ENCODE measurements at regions not wholly inside any gene's neighbourhood (a gene's known extent, or its start where the extent isn't known, plus 50 kb on each side); places are given as distances from the start of the nearest gene placed in this dataset.
"Not testable (repeated sequence)": the region's sequence is repeated elsewhere in the genome, so short reads cannot be mapped to it uniquely, and the experiment has no call there.

GRCh38 chrX:475926-476723, 89.4 kb upstream of the PPP2R3B start:
- Mint-ChIP-seq H3K9me3 (peaks cover 6% of the 10 kb centered on the region), H3K27me3 (peaks cover 6% of the 10 kb centered on the region), H3K4me3 (no peak overlapping the region), H3K27ac (no peak overlapping the region), H3K4me1 (no peaks in the 10 kb centered on the region), H3K36me3 (ENCODE audit: low read depth) (no peaks in the 10 kb centered on the region)
- ATAC-seq (replicated peaks): no peak

GRCh38 chrX:476724-477075, 90.0 kb upstream of the PPP2R3B start:
- H3K36me3 Mint-ChIP-seq (ENCODE audit: low read depth): no peaks in the 10 kb centered on the region
- H3K27ac Mint-ChIP-seq: no peak overlapping the region
- H3K4me1 Mint-ChIP-seq: no peaks in the 10 kb centered on the region
- H3K4me3 Mint-ChIP-seq: no peak overlapping the region
- no peak for ATAC-seq (replicated peaks)
- peaks cover 3% of the 10 kb centered on the region for H3K9me3 Mint-ChIP-seq
- peaks cover 6% of the 10 kb centered on the region for H3K27me3 Mint-ChIP-seq

- Mint-ChIP-seq H3K9me3 (peaks cover 8% of the 10 kb centered on the region), H3K27ac (no peak overlapping the region), H3K27me3 (peaks cover 6% of the 10 kb centered on the region), H3K4me3 (no peak overlapping the region), H3K36me3 (ENCODE audit: low read depth) (no peaks in the 10 kb centered on the region), H3K4me1 (no peaks in the 10 kb centered on the region)
- no peak for ATAC-seq (replicated peaks)
Observed at GRCh38 chrX:477441-478012, 90.8 kb upstream of the PPP2R3B start.

GRCh38 chrX:479273-479981, 92.7 kb upstream of the PPP2R3B start:
- H3K36me3 Mint-ChIP-seq (ENCODE audit: low read depth): no peaks in the 10 kb centered on the region
- no peak overlapping the region for H3K27ac Mint-ChIP-seq
- H3K27me3 Mint-ChIP-seq: peaks cover 6% of the 10 kb centered on the region
- no peaks in the 10 kb centered on the region for H3K4me1 Mint-ChIP-seq
- peaks cover 5% of the 10 kb centered on the region for H3K9me3 Mint-ChIP-seq
- H3K4me3 Mint-ChIP-seq: no peak overlapping the region
- peak; percentile 39 for ATAC-seq (replicated peaks)

- no peak overlapping the region for H3K27ac Mint-ChIP-seq
- H3K4me3 Mint-ChIP-seq: no peak overlapping the region
- peak; percentile 46 for ATAC-seq (replicated peaks)
- H3K9me3 Mint-ChIP-seq: peaks cover 9% of the 10 kb centered on the region
- H3K27me3 Mint-ChIP-seq: no peaks in the 10 kb centered on the region
- H3K36me3 Mint-ChIP-seq (ENCODE audit: low read depth): no peaks in the 10 kb centered on the region
- no peaks in the 10 kb centered on the region for H3K4me1 Mint-ChIP-seq
Observed at GRCh38 chrX:480861-481417, 94.2 kb upstream of the PPP2R3B start.

- H3K4me3 Mint-ChIP-seq: no peak overlapping the region
- H3K27ac Mint-ChIP-seq: no peak overlapping the region
- H3K4me1 Mint-ChIP-seq: no peaks in the 10 kb centered on the region
- no peaks in the 10 kb centered on the region for H3K36me3 Mint-ChIP-seq (ENCODE audit: low read depth)
- H3K9me3 Mint-ChIP-seq: peaks cover 9% of the 10 kb centered on the region
- no peaks in the 10 kb centered on the region for H3K27me3 Mint-ChIP-seq
- no peak for ATAC-seq (replicated peaks)
Observed at GRCh38 chrX:482192-482701, 95.5 kb upstream of the PPP2R3B start.

- Mint-ChIP-seq H3K9me3 (peaks cover 9% of the 10 kb centered on the region), H3K36me3 (ENCODE audit: low read depth) (no peaks in the 10 kb centered on the region), H3K27me3 (no peaks in the 10 kb centered on the region), H3K4me1 (no peaks in the 10 kb centered on the region), H3K4me3 (no peak overlapping the region), H3K27ac (no peak overlapping the region)
- no peak for ATAC-seq (replicated peaks)
Observed at GRCh38 chrX:482702-483203, 96.0 kb upstream of the PPP2R3B start.

GRCh38 chrX:485368-485767, 98.7 kb upstream of the PPP2R3B start:
- Mint-ChIP-seq H3K4me1 (no peaks in the 10 kb centered on the region), H3K27me3 (no peaks in the 10 kb centered on the region), H3K4me3 (no peak overlapping the region), H3K36me3 (ENCODE audit: low read depth) (no peaks in the 10 kb centered on the region), H3K27ac (no peak overlapping the region), H3K9me3 (peaks cover 9% of the 10 kb centered on the region)
- ATAC-seq (replicated peaks): no peak

GRCh38 chrX:486325-486724, 99.6 kb upstream of the PPP2R3B start:
- H3K4me1 Mint-ChIP-seq: no peaks in the 10 kb centered on the region
- H3K27me3 Mint-ChIP-seq: no peaks in the 10 kb centered on the region
- peaks cover 9% of the 10 kb centered on the region for H3K9me3 Mint-ChIP-seq
- ATAC-seq (replicated peaks): no peak
- no peak overlapping the region for H3K4me3 Mint-ChIP-seq
- H3K36me3 Mint-ChIP-seq (ENCODE audit: low read depth): no peaks in the 10 kb centered on the region
- no peak overlapping the region for H3K27ac Mint-ChIP-seq

- peaks cover 4% of the 10 kb centered on the region for H3K9me3 Mint-ChIP-seq
- H3K36me3 Mint-ChIP-seq (ENCODE audit: low read depth): no peaks in the 10 kb centered on the region
- H3K27ac Mint-ChIP-seq: no peak overlapping the region
- no peak for ATAC-seq (replicated peaks)
- no peaks in the 10 kb centered on the region for H3K27me3 Mint-ChIP-seq
- no peaks in the 10 kb centered on the region for H3K4me1 Mint-ChIP-seq
- no peak overlapping the region for H3K4me3 Mint-ChIP-seq
Observed at GRCh38 chrX:487836-488235, 101.1 kb upstream of the PPP2R3B start.

- Mint-ChIP-seq H3K27ac (no peak overlapping the region), H3K27me3 (no peaks in the 10 kb centered on the region), H3K36me3 (ENCODE audit: low read depth) (no peaks in the 10 kb centered on the region), H3K4me1 (no peaks in the 10 kb centered on the region), H3K4me3 (no peak overlapping the region), H3K9me3 (peaks cover 4% of the 10 kb centered on the region)
- ATAC-seq (replicated peaks): no peak
Observed at GRCh38 chrX:489820-490219, 103.1 kb upstream of the PPP2R3B start.

GRCh38 chrX:497186-498014, 110.7 kb upstream of the PPP2R3B start:
- Mint-ChIP-seq H3K4me1 (no peaks in the 10 kb centered on the region), H3K36me3 (ENCODE audit: low read depth) (no peaks in the 10 kb centered on the region), H3K4me3 (no peak overlapping the region), H3K27me3 (peaks cover 14% of the 10 kb centered on the region), H3K27ac (no peak overlapping the region), H3K9me3 (peaks cover 8% of the 10 kb centered on the region)
- ATAC-seq (replicated peaks): no peak

GRCh38 chrX:498901-499300, 112.2 kb upstream of the PPP2R3B start:
- not testable (repeated sequence) for H3K4me1 Mint-ChIP-seq; H3K36me3 Mint-ChIP-seq (ENCODE audit: low read depth); ATAC-seq (replicated peaks); H3K4me3 Mint-ChIP-seq; H3K27ac Mint-ChIP-seq
- H3K27me3 Mint-ChIP-seq: peaks cover 19% of the 10 kb centered on the region
- peaks cover 13% of the 10 kb centered on the region for H3K9me3 Mint-ChIP-seq

GRCh38 chrX:499870-500364, 113.2 kb upstream of the PPP2R3B start:
- peaks cover 19% of the 10 kb centered on the region for H3K27me3 Mint-ChIP-seq
- H3K27ac Mint-ChIP-seq: no peak overlapping the region
- no peaks in the 10 kb centered on the region for H3K36me3 Mint-ChIP-seq (ENCODE audit: low read depth)
- H3K4me1 Mint-ChIP-seq: no peaks in the 10 kb centered on the region
- ATAC-seq (replicated peaks): no peak
- peaks cover 13% of the 10 kb centered on the region for H3K9me3 Mint-ChIP-seq
- H3K4me3 Mint-ChIP-seq: no peak overlapping the region
